Glutamatergic neuron (in vitro differentiated cells): ENCODE measurements at regions not wholly inside any gene's neighbourhood (a gene's known extent, or its start where the extent isn't known, plus 50 kb on each side); places are given as distances from the start of the nearest gene placed in this dataset.
A peak's percentile ranks its signal among the peaks of the same experiment; 100 is the strongest.

Experiments used
- DNase-seq: peaks from one replicate; pipeline ENCODE4 v3.0.0; 2022
- H3K27ac Mint-ChIP-seq: one replicate; pipeline ENCODE4 v1.8.0; 2020; ENCODE audit warnings: mild to moderate bottlenecking, mixed read lengths, inconsistent platforms; ENCODE audit not compliant: unreplicated experiment
- H3K27me3 Mint-ChIP-seq: one replicate; pipeline ENCODE4 v1.8.0; 2020; ENCODE audit warnings: mild to moderate bottlenecking, moderate library complexity, mixed read lengths, inconsistent platforms; ENCODE audit not compliant: unreplicated experiment
- H3K36me3 Mint-ChIP-seq: one replicate; pipeline ENCODE4 v1.8.0; 2020; ENCODE audit warnings: mild to moderate bottlenecking, mixed read lengths, inconsistent platforms; ENCODE audit not compliant: unreplicated experiment
- H3K4me1 Mint-ChIP-seq: one replicate; pipeline ENCODE4 v1.8.0; 2020; ENCODE audit warnings: mild to moderate bottlenecking, low read depth, mixed read lengths, inconsistent platforms; ENCODE audit not compliant: unreplicated experiment
- H3K4me3 Mint-ChIP-seq: one replicate; pipeline ENCODE4 v1.8.0; 2020; ENCODE audit warnings: mild to moderate bottlenecking, mixed read lengths, inconsistent platforms; ENCODE audit not compliant: unreplicated experiment
- H3K9me3 Mint-ChIP-seq: one replicate; pipeline ENCODE4 v1.8.0; 2020; ENCODE audit warnings: mild to moderate bottlenecking, moderate library complexity, mixed read lengths, inconsistent platforms; ENCODE audit not compliant: unreplicated experiment
- CTCF ChIP-seq: fragments of 200-600 bp; sonication (generic); IDR thresholded peaks from one replicate; pipeline ENCODE4 v1.5.0; 2021; ENCODE audit not compliant: partially characterized antibody, unreplicated experiment

- Mint-ChIP-seq H3K4me1 (peaks cover 24% of the 10 kb centered on the region), H3K4me3 (no peak overlapping the region), H3K9me3 (no peaks in the 10 kb centered on the region), H3K27ac (no peak overlapping the region), H3K27me3 (peaks cover 2% of the 10 kb centered on the region), H3K36me3 (no peaks in the 10 kb centered on the region)
- no peak for TF ChIP-seq CTCF
- DNase-seq, result no peak
Observed at GRCh38 chr2:134770702-134771101, 51.9 kb upstream of the TMEM163 start.

GRCh38 chr2:134771313-134771801, 52.6 kb upstream of the TMEM163 start:
- no peak for DNase-seq
- Mint-ChIP-seq H3K27ac (no peak overlapping the region), H3K36me3 (no peaks in the 10 kb centered on the region)

GRCh38 chr2:134772493-134773169, 53.8 kb upstream of the TMEM163 start:
- no peaks in the 10 kb centered on the region for H3K36me3 Mint-ChIP-seq
- no peak overlapping the region for H3K4me3 Mint-ChIP-seq
- H3K9me3 Mint-ChIP-seq, result no peaks in the 10 kb centered on the region
- DNase-seq, result no peak
- no peaks in the 10 kb centered on the region for H3K27me3 Mint-ChIP-seq
- no peak for TF ChIP-seq CTCF
- peaks cover 35% of the 10 kb centered on the region for H3K4me1 Mint-ChIP-seq
- H3K27ac Mint-ChIP-seq, result no peak overlapping the region

More at GRCh38 chr2:134771313-134771801, 52.6 kb upstream of the TMEM163 start:
- TF ChIP-seq CTCF, result no peak
- Mint-ChIP-seq H3K4me1 (peaks cover 29% of the 10 kb centered on the region), H3K9me3 (no peaks in the 10 kb centered on the region), H3K27me3 (no peaks in the 10 kb centered on the region), H3K4me3 (no peak overlapping the region)

- Mint-ChIP-seq H3K4me1 (peaks cover 35% of the 10 kb centered on the region), H3K27me3 (no peaks in the 10 kb centered on the region), H3K27ac (no peak overlapping the region), H3K4me3 (no peak overlapping the region), H3K9me3 (no peaks in the 10 kb centered on the region), H3K36me3 (no peaks in the 10 kb centered on the region)
- no peak for TF ChIP-seq CTCF
- peak; percentile 31 for DNase-seq
Observed at GRCh38 chr2:134773335-134773734, 54.5 kb upstream of the TMEM163 start.

DNA sequence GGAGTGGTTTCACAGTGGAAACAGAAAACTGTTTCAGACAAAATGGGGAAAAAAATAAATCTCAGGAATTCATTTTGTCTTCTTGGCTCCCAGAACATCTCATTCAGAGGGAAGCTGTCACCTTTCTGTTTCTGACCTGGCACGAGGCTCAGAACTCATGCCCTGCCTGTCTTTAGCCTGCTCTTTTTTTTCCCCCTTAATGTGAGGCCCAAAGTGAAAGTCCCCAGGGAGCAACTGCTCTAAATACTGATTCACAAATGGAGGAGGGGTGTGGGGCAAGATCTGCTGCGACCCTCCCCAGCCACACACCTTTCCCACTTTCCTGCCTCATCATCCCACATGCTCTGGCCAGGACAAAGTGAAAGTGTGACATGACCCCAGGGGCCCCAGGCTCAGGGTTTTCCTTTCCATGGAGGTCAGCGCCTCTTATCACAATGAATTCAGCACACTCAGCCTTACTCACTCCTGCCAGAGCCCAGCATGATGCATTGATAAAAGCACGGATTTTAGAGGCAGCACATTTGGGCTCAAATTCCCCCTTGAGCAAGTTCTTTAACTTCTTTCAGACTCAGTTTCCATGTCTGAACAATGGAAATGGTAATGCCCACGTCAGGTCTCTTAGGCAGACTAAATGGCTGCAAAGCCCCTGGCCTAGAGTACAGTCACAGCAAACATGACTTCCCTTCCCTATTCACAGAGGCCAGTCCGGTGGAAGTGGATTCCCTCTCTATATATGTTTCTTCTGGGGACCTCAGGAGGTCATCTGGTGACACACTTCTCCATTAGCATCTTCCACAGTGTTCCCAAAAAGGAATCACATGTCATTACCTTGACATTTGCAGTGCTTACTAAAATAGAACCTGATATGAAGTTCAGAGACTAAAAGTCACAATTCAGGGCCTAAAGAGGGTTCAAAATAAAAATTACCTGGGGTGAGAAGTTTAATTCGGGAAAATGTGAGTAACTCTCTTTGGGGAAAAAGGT, 55.3 kb upstream of the TMEM163 start:
- Mint-ChIP-seq H3K4me1 (peaks cover 35% of the 10 kb centered on the region), H3K36me3 (no peaks in the 10 kb centered on the region), H3K4me3 (peak overlapping the region; percentile 31), H3K27ac (peak overlapping the region; percentile 67), H3K27me3 (no peaks in the 10 kb centered on the region), H3K9me3 (no peaks in the 10 kb centered on the region)
- DNase-seq, result no peak
- no peak for TF ChIP-seq CTCF
